GM13977 (cell line): ENCODE measurements at regions not wholly inside any gene's neighbourhood (a gene's known extent, or its start where the extent isn't known, plus 50 kb on each side); places are given as distances from the start of the nearest gene placed in this dataset.

Experiments used
- DNase-seq: peaks from one replicate; pipeline ENCODE4 v3.0.0; 2012; ENCODE audit warnings: low spot score
- CTCF ChIP-seq: IDR thresholded peaks from 2 replicates; pipeline ENCODE4 v1.5.1; 2012; ENCODE audit warnings: mild to moderate bottlenecking, control low read depth; ENCODE audit not compliant: insufficient read depth; ENCODE audit errors: extremely low read depth, missing control alignments
- in situ Hi-C: fragments of 300-500 bp; cut with MboI; formaldehyde crosslinking; loops from one replicate; pipeline ENCODE4 v1.12.0; 2022; ENCODE audit warnings: low sequenced_read_pairs, low pct_unique_long_range_greater_than_20kb, mixed read lengths, inconsistent platforms; ENCODE audit not compliant: unreplicated experiment

- in situ Hi-C loops: no loop called here
- no peak for TF ChIP-seq CTCF
- no peak for DNase-seq
These were observed 62.7 kb upstream of the DNAJC19 start for GRCh38 chr3:181052256-181052655.

GRCh38 chr3:181050738-181051137 lies 61.2 kb upstream of the DNAJC19 start:
- in situ Hi-C loops: no loop called here
- no peak for TF ChIP-seq CTCF

GRCh38 chr3:181040030-181040429 lies 50.5 kb upstream of the DNAJC19 start:
- DNase-seq: no peak
- in situ Hi-C loops: no loop called here
- no peak for TF ChIP-seq CTCF

More at GRCh38 chr3:181050738-181051137, 61.2 kb upstream of the DNAJC19 start:
- DNase-seq: no peak
